ENCODE measurements at regions not wholly inside any gene's neighbourhood (a gene's known extent, or its start where the extent isn't known, plus 50 kb on each side); places are given as distances from the start of the nearest gene placed in this dataset.

DNA sequence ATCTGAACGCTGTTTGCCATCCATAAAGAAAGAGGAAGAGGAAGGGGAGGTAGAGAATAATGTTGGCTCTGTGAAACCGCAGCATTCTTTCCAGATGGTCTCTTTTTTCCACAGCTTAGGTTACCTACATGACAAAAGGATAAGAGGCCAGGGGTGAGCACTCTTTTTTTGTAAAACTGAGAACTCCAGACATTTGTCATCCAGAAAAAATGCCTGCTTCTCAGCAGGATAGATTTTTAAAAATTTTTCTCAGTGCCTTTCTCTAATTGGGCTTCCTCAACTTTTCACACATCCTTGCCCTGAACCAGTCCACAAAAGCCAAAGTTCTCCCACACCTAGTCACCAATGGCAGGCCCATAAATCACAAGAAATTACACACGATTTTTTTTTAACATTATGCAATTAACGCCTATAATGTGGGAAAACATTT lies 158.1 kb upstream of the TENM3 start:
- intact Hi-C loops (cut with micrococcal nuclease), result no loop called here
- ChIA-PET POLR2A (no interaction called here), CTCF (no interaction called here)
- Mint-ChIP-seq H3K4me1 (ENCODE audit: insufficient read depth, unreplicated experiment) (no peaks in the 10 kb centered on the region), H3K36me3 (ENCODE audit: insufficient read depth, unreplicated experiment) (peaks cover 5% of the 10 kb centered on the region), H3K4me3 (ENCODE audit: unreplicated experiment) (no peak overlapping the region), H3K27me3 (ENCODE audit: insufficient read depth, unreplicated experiment) (no peaks in the 10 kb centered on the region), H3K27ac (ENCODE audit: low read depth, unreplicated experiment) (no peak overlapping the region), H3K9me3 (ENCODE audit: unreplicated experiment) (no peaks in the 10 kb centered on the region)
- no TSS peak for BruUV-seq (replicated peaks)
- DNase-seq (ENCODE audit: unreplicated experiment), result no peak
- TF ChIP-seq, protein P1, sequence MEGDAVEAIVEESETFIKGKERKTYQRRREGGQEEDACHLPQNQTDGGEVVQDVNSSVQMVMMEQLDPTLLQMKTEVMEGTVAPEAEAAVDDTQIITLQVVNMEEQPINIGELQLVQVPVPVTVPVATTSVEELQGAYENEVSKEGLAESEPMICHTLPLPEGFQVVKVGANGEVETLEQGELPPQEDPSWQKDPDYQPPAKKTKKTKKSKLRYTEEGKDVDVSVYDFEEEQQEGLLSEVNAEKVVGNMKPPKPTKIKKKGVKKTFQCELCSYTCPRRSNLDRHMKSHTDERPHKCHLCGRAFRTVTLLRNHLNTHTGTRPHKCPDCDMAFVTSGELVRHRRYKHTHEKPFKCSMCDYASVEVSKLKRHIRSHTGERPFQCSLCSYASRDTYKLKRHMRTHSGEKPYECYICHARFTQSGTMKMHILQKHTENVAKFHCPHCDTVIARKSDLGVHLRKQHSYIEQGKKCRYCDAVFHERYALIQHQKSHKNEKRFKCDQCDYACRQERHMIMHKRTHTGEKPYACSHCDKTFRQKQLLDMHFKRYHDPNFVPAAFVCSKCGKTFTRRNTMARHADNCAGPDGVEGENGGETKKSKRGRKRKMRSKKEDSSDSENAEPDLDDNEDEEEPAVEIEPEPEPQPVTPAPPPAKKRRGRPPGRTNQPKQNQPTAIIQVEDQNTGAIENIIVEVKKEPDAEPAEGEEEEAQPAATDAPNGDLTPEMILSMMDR (IDR thresholded peaks at IDR 0.05; ENCODE audit: unreplicated experiment), result no peak

DNA sequence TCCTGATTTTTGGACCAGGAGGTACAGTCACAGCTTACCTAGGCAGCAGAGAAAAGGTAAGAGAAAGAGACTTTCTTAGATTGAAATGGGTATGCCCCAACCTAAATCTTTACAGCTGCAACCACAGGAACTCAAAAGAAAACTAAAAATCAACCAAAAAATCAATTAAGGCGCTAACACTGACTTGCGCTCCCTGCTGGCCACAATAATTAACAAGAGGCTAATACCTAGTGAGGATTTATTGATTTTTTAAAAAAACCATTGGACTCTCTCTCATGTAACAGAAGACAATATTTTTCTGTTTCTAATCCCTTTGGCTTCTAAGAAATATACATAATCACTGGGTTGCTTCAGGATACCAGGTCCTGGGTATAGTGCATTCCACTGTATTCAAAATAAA lies 153.9 kb upstream of the TENM3 start:
- no peaks in the 10 kb centered on the region for H3K4me1 Mint-ChIP-seq (ENCODE audit: insufficient read depth, unreplicated experiment)
- no peak for DNase-seq (ENCODE audit: unreplicated experiment)
- POLR2A ChIA-PET, result interaction anchor here (0.6 kb wide), 1 partner anchor 838 kb away, joined by 3 read pairs; no protein-coding TSS in a partner anchor
- H3K36me3 Mint-ChIP-seq (ENCODE audit: insufficient read depth, unreplicated experiment), result peaks cover 5% of the 10 kb centered on the region
- no peak overlapping the region for H3K27ac Mint-ChIP-seq (ENCODE audit: low read depth, unreplicated experiment)
- CTCF ChIA-PET, result interaction anchor here (0.5 kb wide), 1 partner anchor 60 kb away, joined by 3 read pairs; no protein-coding TSS in a partner anchor
- intact Hi-C loops (cut with micrococcal nuclease), result no loop called here
- H3K27me3 Mint-ChIP-seq (ENCODE audit: insufficient read depth, unreplicated experiment), result no peaks in the 10 kb centered on the region
- no TSS peak for BruUV-seq (replicated peaks)
- H3K9me3 Mint-ChIP-seq (ENCODE audit: unreplicated experiment), result no peaks in the 10 kb centered on the region
- TF ChIP-seq, protein P1 (IDR thresholded peaks at IDR 0.05; ENCODE audit: unreplicated experiment), result no peak
- H3K4me3 Mint-ChIP-seq (ENCODE audit: unreplicated experiment), result no peak overlapping the region

DNA sequence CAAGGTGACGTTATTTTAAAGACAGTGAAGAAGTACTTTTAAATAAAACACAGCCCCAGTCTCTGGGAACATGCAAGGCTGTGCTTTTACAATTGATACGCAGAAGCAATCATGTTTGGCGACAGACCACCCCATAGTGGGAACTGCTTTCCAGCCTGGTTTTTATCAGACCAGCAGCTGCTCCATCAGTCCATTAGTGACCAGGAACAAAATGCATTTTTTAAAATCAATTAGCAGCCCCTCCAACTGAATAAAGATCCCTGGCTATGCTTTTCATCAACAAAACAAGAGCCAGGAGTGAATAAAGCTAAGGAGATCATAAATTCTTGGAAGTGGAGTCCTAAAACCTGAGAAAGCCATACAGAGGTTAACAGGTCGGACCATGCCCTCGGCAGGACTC lies 153.0 kb upstream of the TENM3 start:
- DNase-seq (ENCODE audit: unreplicated experiment), result no peak
- no TSS peak for BruUV-seq (replicated peaks)
- peaks cover 6% of the 10 kb centered on the region for H3K9me3 Mint-ChIP-seq (ENCODE audit: unreplicated experiment)
- H3K27ac Mint-ChIP-seq (ENCODE audit: low read depth, unreplicated experiment), result no peak overlapping the region
- no peaks in the 10 kb centered on the region for H3K4me1 Mint-ChIP-seq (ENCODE audit: insufficient read depth, unreplicated experiment)
- intact Hi-C loops (cut with micrococcal nuclease), result no loop called here
- TF ChIP-seq, protein P1 (IDR thresholded peaks at IDR 0.05; ENCODE audit: unreplicated experiment), result no peak
- H3K27me3 Mint-ChIP-seq (ENCODE audit: insufficient read depth, unreplicated experiment), result no peaks in the 10 kb centered on the region
- ChIA-PET POLR2A (interaction anchor here (0.6 kb wide), 1 partner anchor 203 kb away, joined by 4 read pairs; no protein-coding TSS in a partner anchor), CTCF (interaction anchor here (0.5 to 0.9 kb wide), 2 partner anchors 15 to 648 kb away, joined by 4 read pairs; no protein-coding TSS in a partner anchor)
- peaks cover 5% of the 10 kb centered on the region for H3K36me3 Mint-ChIP-seq (ENCODE audit: insufficient read depth, unreplicated experiment)
- H3K4me3 Mint-ChIP-seq (ENCODE audit: unreplicated experiment), result no peak overlapping the region

DNA sequence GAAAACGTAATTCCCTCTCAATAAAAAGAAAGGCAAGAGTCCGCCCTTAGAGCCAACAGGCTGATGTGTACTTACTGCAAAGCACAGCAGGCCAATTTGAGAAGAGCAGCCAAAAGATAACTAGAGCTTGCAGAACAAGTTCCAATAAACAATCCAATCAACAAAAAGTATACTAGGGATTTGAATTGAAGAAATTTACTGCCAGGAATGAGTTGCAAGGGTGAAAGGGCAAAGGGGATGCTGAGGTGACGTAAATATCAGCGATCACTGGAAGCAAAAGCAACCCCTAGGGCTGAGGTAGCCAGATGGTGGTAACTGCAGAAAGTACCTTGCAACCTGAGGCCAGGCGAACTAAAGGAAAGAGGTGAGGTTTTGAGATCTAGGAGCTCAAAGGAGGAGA lies 152.1 kb upstream of the TENM3 start:
- intact Hi-C loops (cut with micrococcal nuclease), result no loop called here
- H3K9me3 Mint-ChIP-seq (ENCODE audit: unreplicated experiment), result peaks cover 6% of the 10 kb centered on the region
- no TSS peak for BruUV-seq (replicated peaks)
- H3K36me3 Mint-ChIP-seq (ENCODE audit: insufficient read depth, unreplicated experiment), result no peaks in the 10 kb centered on the region
- no peak for DNase-seq (ENCODE audit: unreplicated experiment)
- CTCF ChIA-PET, result interaction anchor here (0.6 to 0.9 kb wide), 2 partner anchors 14 to 244 kb away, joined by 3 to 4 read pairs; no protein-coding TSS in a partner anchor
- TF ChIP-seq, protein P1 (IDR thresholded peaks at IDR 0.05; ENCODE audit: unreplicated experiment), result no peak
- no peaks in the 10 kb centered on the region for H3K4me1 Mint-ChIP-seq (ENCODE audit: insufficient read depth, unreplicated experiment)
- no peak overlapping the region for H3K4me3 Mint-ChIP-seq (ENCODE audit: unreplicated experiment)
- H3K27me3 Mint-ChIP-seq (ENCODE audit: insufficient read depth, unreplicated experiment), result no peaks in the 10 kb centered on the region
- no peak overlapping the region for H3K27ac Mint-ChIP-seq (ENCODE audit: low read depth, unreplicated experiment)
- POLR2A ChIA-PET, result no interaction called here
